ENCODE measurements at regions not wholly inside any gene's neighbourhood (a gene's known extent, or its start where the extent isn't known, plus 50 kb on each side); places are given as distances from the start of the nearest gene placed in this dataset.

GRCh38 chr13:87356314-87356713, 314.9 kb upstream of the SLITRK5 start:
- TF ChIP-seq CTCF (IDR thresholded peaks at IDR 0.05) (no peak), SIN3A (IDR thresholded peaks at IDR 0.05; ENCODE audit: borderline replicate concordance, insufficient read depth, low read depth, low read length) (no peak)
